ENCODE measurements at regions not wholly inside any gene's neighbourhood (a gene's known extent, or its start where the extent isn't known, plus 50 kb on each side); places are given as distances from the start of the nearest gene placed in this dataset.
"Not testable (repeated sequence)": the region's sequence is repeated elsewhere in the genome, so short reads cannot be mapped to it uniquely, and the experiment has no call there.

DNA sequence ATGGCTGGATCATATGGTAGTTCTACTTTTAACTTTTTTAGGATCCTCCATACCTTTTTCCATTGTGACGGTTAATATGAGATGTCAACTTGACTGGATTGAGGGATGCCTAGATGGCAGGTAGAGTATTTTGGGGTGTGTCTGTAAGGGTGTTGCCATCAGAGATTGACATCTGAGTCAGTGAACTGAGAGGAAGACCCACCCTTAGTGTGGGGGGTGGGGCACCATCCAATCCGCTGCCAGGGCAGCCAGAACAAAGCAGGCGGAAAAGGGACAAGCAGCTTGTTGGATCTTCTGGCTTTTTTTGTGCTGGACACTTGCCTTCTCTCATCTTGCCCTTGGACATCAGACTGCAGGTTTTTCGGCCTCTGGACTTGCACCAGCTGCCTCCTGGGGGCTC, 168.5 kb upstream of the CXCL13 start:
- Mint-ChIP-seq H3K36me3 (no peaks in the 10 kb centered on the region), H3K27ac (no peak overlapping the region), H3K4me3 (no peak overlapping the region), H3K4me1 (peaks cover 0 to 8% (median 6%) of the 10 kb centered on the region in 4 donors), H3K27me3 (peaks cover 0 to under 1% (median 0%) of the 10 kb centered on the region in 5 donors), H3K9me3 (no peaks in the 10 kb centered on the region)
- no peak for DNase-seq
- POLR2A ChIA-PET, result no interaction called here
- no peak for ATAC-seq

DNA sequence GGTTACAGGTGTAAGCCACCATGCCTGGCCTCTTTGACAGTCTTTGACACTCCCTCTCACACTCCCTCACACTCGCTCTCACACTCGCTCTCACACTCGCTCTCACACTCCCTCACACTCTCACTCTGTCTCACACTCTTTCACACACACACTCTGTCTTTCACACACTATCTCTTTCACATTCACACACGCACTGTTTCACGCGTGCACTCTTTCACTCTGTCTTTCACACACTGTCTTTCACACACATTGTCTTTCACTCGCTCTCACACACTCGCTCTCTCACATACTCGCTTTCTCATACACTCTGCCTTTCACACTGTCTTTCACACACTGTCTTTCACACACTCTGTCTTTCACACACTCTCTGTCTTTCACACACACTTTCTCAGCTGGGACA, 167.1 kb upstream of the CXCL13 start:
- peaks cover 0 to 9% (median 1%) of the 10 kb centered on the region in 5 donors for H3K27me3 Mint-ChIP-seq
- H3K4me1 Mint-ChIP-seq, result no peaks in the 10 kb centered on the region
- no peaks in the 10 kb centered on the region for H3K36me3 Mint-ChIP-seq
- no peaks in the 10 kb centered on the region for H3K9me3 Mint-ChIP-seq
- DNase-seq (no peak), ATAC-seq (no peak)
- no peak overlapping the region for H3K4me3 Mint-ChIP-seq
- POLR2A ChIA-PET, result no interaction called here
- no peak overlapping the region for H3K27ac Mint-ChIP-seq

DNA sequence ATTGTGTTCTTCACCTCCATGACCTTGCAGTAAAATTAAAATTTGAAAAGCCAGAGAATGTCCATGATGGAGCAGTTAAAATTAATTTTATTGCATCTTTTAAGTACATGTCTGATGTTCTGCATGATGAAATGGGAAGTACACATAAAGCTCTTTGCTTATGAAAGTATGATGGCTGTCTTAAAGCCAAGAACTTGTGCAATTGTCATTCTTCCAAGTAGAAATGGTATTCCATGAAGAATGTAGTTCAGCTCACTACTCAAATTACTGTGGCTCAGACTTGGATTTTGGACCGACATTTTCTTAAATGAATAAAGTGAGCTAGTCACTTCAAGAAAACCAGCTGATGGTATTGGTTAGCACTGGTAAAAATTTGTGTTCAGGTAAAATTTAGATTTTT, 161.7 kb upstream of the CXCL13 start:
- Mint-ChIP-seq H3K36me3 (no peaks in the 10 kb centered on the region), H3K27ac (no peak overlapping the region), H3K4me3 (no peak overlapping the region), H3K9me3 (no peaks in the 10 kb centered on the region), H3K27me3 (peaks cover 0 to 14% (median 1%) of the 10 kb centered on the region in 5 donors), H3K4me1 (no peaks in the 10 kb centered on the region)
- DNase-seq (no peak), ATAC-seq (no peak)
- POLR2A ChIA-PET, result no interaction called here

DNA sequence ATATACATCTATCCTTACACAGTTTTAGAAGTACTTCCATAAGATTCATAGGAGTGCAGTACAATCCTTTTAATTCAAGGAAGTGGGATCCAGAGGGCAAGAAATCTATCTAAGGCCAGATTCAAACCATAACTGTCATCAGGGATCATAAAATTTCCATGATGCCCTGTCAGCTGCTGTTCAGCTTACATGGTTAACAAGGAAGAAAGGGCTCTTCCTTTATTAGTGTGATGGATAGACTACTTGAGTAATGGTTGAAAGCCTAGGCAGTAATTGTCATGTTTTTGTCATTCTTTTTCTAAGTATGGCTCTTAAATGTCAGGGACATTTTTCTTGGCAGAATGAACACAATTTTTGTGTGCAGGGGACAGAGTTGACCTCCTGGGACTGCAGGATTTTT, 159.8 kb upstream of the CXCL13 start:
- H3K9me3 Mint-ChIP-seq, result no peaks in the 10 kb centered on the region
- ATAC-seq (no peak), DNase-seq (no peak)
- no peak overlapping the region for H3K27ac Mint-ChIP-seq
- POLR2A ChIA-PET, result no interaction called here
- H3K36me3 Mint-ChIP-seq, result no peaks in the 10 kb centered on the region
- no peak overlapping the region for H3K4me3 Mint-ChIP-seq
- peaks cover 0 to 14% (median 6%) of the 10 kb centered on the region in 5 donors for H3K27me3 Mint-ChIP-seq
- no peaks in the 10 kb centered on the region for H3K4me1 Mint-ChIP-seq

DNA sequence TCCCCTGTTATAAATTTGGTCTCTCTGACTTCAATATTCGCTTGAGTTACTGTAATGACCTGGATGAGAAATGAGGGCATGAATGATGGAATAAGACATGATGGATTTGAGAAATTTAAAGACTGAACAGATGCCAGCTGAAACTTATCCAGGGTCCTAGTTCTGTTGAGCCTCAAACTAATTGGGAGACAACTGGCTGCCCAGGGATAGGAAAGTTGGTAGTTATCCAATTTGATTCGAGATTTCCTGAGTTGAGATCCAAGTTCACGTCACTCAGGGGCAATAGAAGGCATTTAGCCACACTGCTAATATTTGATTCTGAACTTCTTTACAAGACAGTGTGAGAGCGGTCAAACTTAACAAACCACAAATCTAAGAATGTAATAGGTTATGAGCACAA, 159.0 kb upstream of the CXCL13 start:
- Mint-ChIP-seq H3K4me3 (no peak overlapping the region), H3K27me3 (peaks cover 0 to 14% (median 7%) of the 10 kb centered on the region in 5 donors), H3K4me1 (no peaks in the 10 kb centered on the region), H3K27ac (no peak overlapping the region), H3K9me3 (no peaks in the 10 kb centered on the region), H3K36me3 (no peaks in the 10 kb centered on the region)
- ATAC-seq (no peak), DNase-seq (no peak)
- POLR2A ChIA-PET, result no interaction called here

DNA sequence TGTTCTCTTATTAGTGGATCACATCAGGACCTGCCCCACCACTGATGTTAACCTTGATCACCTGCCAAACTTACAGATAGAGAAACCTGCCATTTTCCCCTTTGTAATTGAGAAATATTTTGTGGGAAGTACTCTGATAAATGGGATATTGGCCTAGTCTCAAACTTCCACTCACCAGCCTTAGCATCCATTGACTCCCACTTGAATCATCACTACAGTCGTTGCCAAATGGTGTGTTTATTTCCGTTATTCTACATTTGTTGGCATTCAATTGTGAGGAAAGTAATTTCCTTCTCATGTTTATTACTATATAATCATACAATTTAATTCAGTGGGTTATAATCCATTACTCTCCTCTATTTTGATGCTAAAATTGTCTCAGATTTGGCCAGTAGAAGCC, 156.4 kb upstream of the CXCL13 start:
- H3K27me3 Mint-ChIP-seq, result peaks cover 0 to 11% (median 3%) of the 10 kb centered on the region in 5 donors
- ATAC-seq, result no peak
- no peak overlapping the region for H3K4me3 Mint-ChIP-seq
- POLR2A ChIA-PET, result no interaction called here
- no peaks in the 10 kb centered on the region for H3K9me3 Mint-ChIP-seq
- H3K4me1 Mint-ChIP-seq, result no peaks in the 10 kb centered on the region
- no peak overlapping the region for H3K27ac Mint-ChIP-seq
- H3K36me3 Mint-ChIP-seq, result no peaks in the 10 kb centered on the region
- no peak for DNase-seq

DNA sequence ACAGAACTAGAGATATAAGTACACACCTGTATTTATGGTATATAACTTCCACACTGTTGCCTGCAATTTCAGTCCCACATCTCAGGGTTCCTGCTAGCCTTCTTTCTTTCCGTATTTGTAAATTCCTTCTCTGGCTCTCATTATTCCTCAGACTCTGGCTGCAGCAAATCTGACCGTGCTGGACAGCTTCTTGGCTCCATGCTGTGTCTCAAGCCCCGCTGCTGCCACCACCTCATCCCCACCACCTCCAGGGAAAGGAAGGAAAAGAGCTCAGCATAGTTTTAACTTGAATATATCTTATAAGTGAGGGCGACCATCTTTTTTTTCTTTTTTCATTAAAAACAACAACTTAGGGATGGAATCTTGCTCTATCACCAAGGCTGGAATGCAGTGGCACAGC, 155.6 kb upstream of the CXCL13 start:
- POLR2A ChIA-PET, result no interaction called here
- Mint-ChIP-seq H3K36me3 (no peaks in the 10 kb centered on the region), H3K4me1 (no peaks in the 10 kb centered on the region), H3K27me3 (peaks cover 0 to 11% (median 3%) of the 10 kb centered on the region in 5 donors), H3K27ac (no peak overlapping the region), H3K9me3 (no peaks in the 10 kb centered on the region), H3K4me3 (no peak overlapping the region)
- no peak for ATAC-seq
- no peak for DNase-seq

DNA sequence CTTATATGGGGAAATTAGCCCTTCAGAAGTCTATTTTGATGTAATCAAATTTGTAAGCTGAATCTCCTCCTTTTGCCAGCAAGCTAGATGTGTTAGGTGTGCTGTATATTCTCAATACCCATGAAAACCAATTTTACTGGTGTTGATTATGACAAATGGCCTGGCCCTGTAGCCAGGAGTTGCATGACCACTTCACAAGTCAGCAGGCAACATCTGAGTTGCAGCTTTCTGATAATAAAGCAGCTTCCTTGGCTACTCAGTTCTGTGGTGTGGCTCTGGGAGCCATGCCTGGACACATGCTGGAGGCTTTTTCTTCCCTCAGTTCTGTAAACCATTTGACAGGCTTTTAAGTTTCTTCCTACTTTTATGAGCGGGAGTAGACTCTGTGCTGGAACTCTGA, 154.1 kb upstream of the CXCL13 start:
- Mint-ChIP-seq H3K9me3 (peaks cover 0 to 2% (median 0%) of the 10 kb centered on the region in 9 donors), H3K36me3 (no peaks in the 10 kb centered on the region), H3K4me1 (no peaks in the 10 kb centered on the region), H3K27ac (no peak overlapping the region), H3K27me3 (peaks cover 0 to 11% (median 3%) of the 10 kb centered on the region in 5 donors), H3K4me3 (no peak overlapping the region)
- POLR2A ChIA-PET, result no interaction called here
- ATAC-seq (no peak), DNase-seq (no peak)

DNA sequence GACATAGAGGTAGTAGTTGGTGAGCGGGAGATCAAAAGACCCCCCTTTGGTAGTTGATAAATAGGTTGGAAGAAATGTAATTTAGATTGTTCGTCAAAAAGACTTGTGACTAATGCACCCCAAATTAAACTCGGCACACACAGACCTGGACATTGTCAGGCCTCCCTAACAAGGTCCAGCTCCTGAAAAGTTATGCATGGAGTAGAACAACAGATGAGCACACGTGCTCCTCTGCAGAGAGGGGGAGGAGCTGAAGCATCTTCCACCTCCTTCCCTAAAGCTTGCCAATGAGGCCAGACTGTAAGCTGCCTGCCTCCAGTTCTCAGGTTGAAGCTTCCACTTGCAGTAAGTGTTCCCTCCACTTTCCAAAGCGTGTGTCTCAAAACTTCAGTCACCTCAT, 153.5 kb upstream of the CXCL13 start:
- H3K36me3 Mint-ChIP-seq, H3K9me3 Mint-ChIP-seq, H3K4me1 Mint-ChIP-seq, DNase-seq, H3K4me3 Mint-ChIP-seq, POLR2A ChIA-PET, ATAC-seq, H3K27ac Mint-ChIP-seq: not testable (repeated sequence)
- peaks cover 0 to 11% (median 3%) of the 10 kb centered on the region in 5 donors for H3K27me3 Mint-ChIP-seq

DNA sequence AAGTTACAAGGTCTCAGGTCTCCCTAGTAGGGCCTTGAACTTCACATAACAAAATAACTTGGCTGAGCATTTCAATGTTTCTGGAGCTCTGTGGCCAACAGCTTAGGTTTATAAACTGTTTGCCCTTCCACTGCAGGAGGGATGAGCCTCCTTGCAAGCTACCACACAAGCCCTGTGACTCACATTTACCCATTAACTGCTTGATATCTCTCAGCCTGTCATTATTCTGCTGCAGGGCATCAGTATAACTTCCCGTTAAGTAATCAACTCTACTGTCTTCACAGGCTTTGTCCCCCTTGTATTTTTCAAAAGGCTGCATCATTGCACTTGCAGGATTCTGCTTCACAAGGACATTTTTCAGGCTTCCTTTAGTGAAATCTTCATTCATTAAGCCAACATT, 151.7 kb upstream of the CXCL13 start:
- H3K27ac Mint-ChIP-seq, result no peak overlapping the region
- POLR2A ChIA-PET, result no interaction called here
- peaks cover 0 to 11% (median 3%) of the 10 kb centered on the region in 5 donors for H3K27me3 Mint-ChIP-seq
- no peak overlapping the region for H3K4me3 Mint-ChIP-seq
- H3K4me1 Mint-ChIP-seq, result no peaks in the 10 kb centered on the region
- ATAC-seq, result no peak
- H3K36me3 Mint-ChIP-seq, result no peaks in the 10 kb centered on the region
- H3K9me3 Mint-ChIP-seq, result peaks cover 0 to 5% (median 0%) of the 10 kb centered on the region in 9 donors
- DNase-seq, result no peak

DNA sequence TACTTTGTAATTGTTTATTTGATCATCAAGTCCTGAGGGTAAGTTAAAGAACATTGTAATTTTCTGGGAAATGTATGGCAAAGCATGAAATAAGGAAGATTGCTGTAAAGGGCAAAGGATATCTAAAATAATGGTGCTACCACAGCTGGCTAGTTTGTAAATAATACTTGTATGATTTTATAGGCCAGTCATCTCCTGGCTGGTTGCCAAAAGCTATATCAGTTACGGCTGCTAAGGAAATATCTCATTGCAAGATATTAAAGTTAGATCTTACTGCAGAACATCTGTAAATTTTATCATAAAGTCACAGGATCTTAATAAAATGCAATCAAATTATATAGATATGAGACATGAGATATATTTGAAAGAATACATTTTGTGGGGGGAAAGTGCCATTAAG, 150.8 kb upstream of the CXCL13 start:
- DNase-seq (no peak), ATAC-seq (no peak)
- peaks cover 0 to 11% (median 3%) of the 10 kb centered on the region in 5 donors for H3K27me3 Mint-ChIP-seq
- no peaks in the 10 kb centered on the region for H3K4me1 Mint-ChIP-seq
- H3K27ac Mint-ChIP-seq, result no peak overlapping the region
- peaks cover 0 to 12% (median 3%) of the 10 kb centered on the region in 9 donors for H3K9me3 Mint-ChIP-seq
- H3K4me3 Mint-ChIP-seq, result no peak overlapping the region
- H3K36me3 Mint-ChIP-seq, result no peaks in the 10 kb centered on the region
- POLR2A ChIA-PET, result no interaction called here

DNA sequence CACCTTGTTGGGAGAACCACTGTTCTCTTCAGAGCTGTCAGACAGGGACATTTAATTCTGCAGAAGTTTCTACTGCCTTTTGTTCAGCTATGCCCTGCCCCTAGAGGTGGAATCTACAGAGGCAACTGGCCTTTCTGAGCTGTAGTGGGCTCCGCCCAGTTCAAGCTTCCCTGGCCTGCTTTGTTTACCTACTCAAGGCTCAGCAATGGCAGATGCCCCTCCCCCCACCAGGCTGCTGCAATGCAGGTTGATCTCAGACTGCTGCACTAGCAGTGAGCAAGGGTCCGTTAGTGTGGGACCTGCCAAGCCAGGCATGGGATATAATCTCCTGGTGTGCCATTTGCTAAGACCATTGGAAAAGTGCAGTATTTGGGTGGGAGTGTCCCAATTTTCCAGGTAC, 141.5 kb upstream of the CXCL13 start:
- DNase-seq, H3K4me3 Mint-ChIP-seq, H3K4me1 Mint-ChIP-seq, POLR2A ChIA-PET, H3K27ac Mint-ChIP-seq, ATAC-seq, H3K36me3 Mint-ChIP-seq: not testable (repeated sequence)
- Mint-ChIP-seq H3K9me3 (peaks cover 0 to 26% (median 8%) of the 10 kb centered on the region in 9 donors), H3K27me3 (peaks cover 0 to 18% (median 3%) of the 10 kb centered on the region in 5 donors)

DNA sequence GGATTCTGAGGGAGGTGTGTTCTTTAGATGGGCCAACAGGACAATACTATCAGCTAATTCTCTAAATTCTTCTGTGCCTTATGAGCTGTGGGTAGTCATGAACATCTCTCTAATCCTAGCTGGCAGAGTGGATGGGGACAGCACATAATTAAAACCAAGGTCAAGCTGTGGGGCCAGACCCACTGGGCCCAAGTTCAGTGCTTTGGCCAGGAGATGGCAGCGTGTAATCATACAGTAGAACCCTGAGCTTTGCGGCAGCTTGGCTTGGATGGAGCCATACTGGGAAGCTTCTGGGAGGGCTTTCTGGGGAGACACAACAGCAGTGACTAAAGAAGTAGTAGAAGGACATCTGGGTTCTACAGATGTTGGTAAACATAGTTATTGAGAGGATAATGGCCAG, 140.3 kb upstream of the CXCL13 start:
- H3K27me3 Mint-ChIP-seq, result peaks cover 0 to 18% (median 3%) of the 10 kb centered on the region in 5 donors
- peaks cover 0 to 21% (median 5%) of the 10 kb centered on the region in 9 donors for H3K9me3 Mint-ChIP-seq
- H3K27ac Mint-ChIP-seq, result no peak overlapping the region
- DNase-seq (no peak), ATAC-seq (no peak)
- H3K4me3 Mint-ChIP-seq, result no peak overlapping the region
- no peaks in the 10 kb centered on the region for H3K4me1 Mint-ChIP-seq
- POLR2A ChIA-PET, result no interaction called here
- peaks cover 0 to 6% (median 0%) of the 10 kb centered on the region in 3 donors for H3K36me3 Mint-ChIP-seq

DNA sequence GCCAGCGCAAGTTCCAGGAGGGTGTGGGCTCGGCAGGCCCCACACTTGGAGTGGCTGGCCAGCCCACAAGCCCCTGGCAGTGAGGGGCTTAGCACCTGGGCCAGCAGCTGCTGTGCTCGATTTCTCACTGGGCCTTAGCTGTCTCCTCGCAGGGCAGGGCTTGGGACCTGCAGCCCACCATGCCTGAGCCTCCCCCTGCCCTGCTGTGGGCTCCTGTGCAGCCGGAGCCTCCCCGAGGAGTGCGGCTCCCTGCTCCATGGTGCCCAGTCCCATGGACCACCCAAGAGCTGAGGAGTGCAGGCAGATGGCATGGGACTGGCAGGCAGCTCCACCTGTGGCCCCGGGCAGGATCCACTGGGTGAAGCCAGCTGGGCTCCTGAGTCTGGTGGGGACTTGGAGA, 139.2 kb upstream of the CXCL13 start:
- DNase-seq (no peak), ATAC-seq (no peak)
- no peaks in the 10 kb centered on the region for H3K4me1 Mint-ChIP-seq
- peaks cover 0 to 22% (median 4%) of the 10 kb centered on the region in 5 donors for H3K27me3 Mint-ChIP-seq
- no peak overlapping the region for H3K4me3 Mint-ChIP-seq
- POLR2A ChIA-PET, result no interaction called here
- peaks cover 0 to 6% (median 0%) of the 10 kb centered on the region in 3 donors for H3K36me3 Mint-ChIP-seq
- H3K27ac Mint-ChIP-seq, result no peak overlapping the region
- H3K9me3 Mint-ChIP-seq, result peaks cover 0 to 15% (median 5%) of the 10 kb centered on the region in 9 donors
